ENCODE measurements at regions not wholly inside any gene's neighbourhood (a gene's known extent, or its start where the extent isn't known, plus 50 kb on each side); places are given as distances from the start of the nearest gene placed in this dataset.
"Not testable (repeated sequence)": the region's sequence is repeated elsewhere in the genome, so short reads cannot be mapped to it uniquely, and the experiment has no call there.

- not testable (repeated sequence) for DNase-seq
Measured at GRCh38 chr4:3967204-3967603, 201.0 kb downstream of the ADRA2C start.

GRCh38 chr4:3972626-3973025 lies 206.4 kb downstream of the ADRA2C start:
- not testable (repeated sequence) for DNase-seq

- not testable (repeated sequence) for DNase-seq
Measured at GRCh38 chr4:3973581-3974200, 207.5 kb downstream of the ADRA2C start.

- not testable (repeated sequence) for DNase-seq
Measured at GRCh38 chr4:3983518-3984125, 217.4 kb downstream of the ADRA2C start.

- DNase-seq = not testable (repeated sequence)
Measured at GRCh38 chr4:3984796-3985195, 218.6 kb downstream of the ADRA2C start.

GRCh38 chr4:3986412-3986811 lies 220.2 kb downstream of the ADRA2C start:
- not testable (repeated sequence) for DNase-seq

GRCh38 chr4:3997386-3997785 lies 229.3 kb downstream of the OTOP1 start:
- DNase-seq = not testable (repeated sequence)

GRCh38 chr4:4004036-4004435 lies 222.7 kb downstream of the OTOP1 start:
- not testable (repeated sequence) for DNase-seq

- DNase-seq = not testable (repeated sequence)
Measured at GRCh38 chr4:4004702-4005101, 222.0 kb downstream of the OTOP1 start.

GRCh38 chr4:4006356-4006755 lies 220.4 kb downstream of the OTOP1 start:
- not testable (repeated sequence) for DNase-seq

- not testable (repeated sequence) for DNase-seq
Measured at GRCh38 chr4:4019071-4019470, 207.7 kb downstream of the OTOP1 start.

GRCh38 chr4:4021161-4021560 lies 205.6 kb downstream of the OTOP1 start:
- not testable (repeated sequence) for DNase-seq

GRCh38 chr4:4026708-4027107 lies 200.0 kb downstream of the OTOP1 start:
- not testable (repeated sequence) for DNase-seq

- not testable (repeated sequence) for DNase-seq
Measured at GRCh38 chr4:4028752-4029151, 198.0 kb downstream of the OTOP1 start.

GRCh38 chr4:4030509-4030908 lies 196.2 kb downstream of the OTOP1 start:
- DNase-seq = not testable (repeated sequence)

- DNase-seq = not testable (repeated sequence)
Measured at GRCh38 chr4:4031446-4032135, 195.1 kb downstream of the OTOP1 start.

- DNase-seq = not testable (repeated sequence)
Measured at GRCh38 chr4:4032364-4032763, 194.4 kb downstream of the OTOP1 start.

- DNase-seq = peak; percentile 47
Measured at GRCh38 chr4:4032801-4033605, 193.7 kb downstream of the OTOP1 start.

GRCh38 chr4:4037399-4038138 lies 189.2 kb downstream of the OTOP1 start:
- not testable (repeated sequence) for DNase-seq

- DNase-seq = not testable (repeated sequence)
Measured at GRCh38 chr4:4045823-4046222, 180.9 kb downstream of the OTOP1 start.

GRCh38 chr4:4046686-4047085 lies 180.0 kb downstream of the OTOP1 start:
- DNase-seq = not testable (repeated sequence)

- not testable (repeated sequence) for DNase-seq
Measured at GRCh38 chr4:4047202-4047601, 179.5 kb downstream of the OTOP1 start.

Measured in CD4-positive, alpha-beta T cell treated with Interleukin-12 subunit alpha and Interleukin-12 subunit beta, for 1 hour (primary cell).